HL-60 (cell line): ENCODE measurements at regions not wholly inside any gene's neighbourhood (a gene's known extent, or its start where the extent isn't known, plus 50 kb on each side); places are given as distances from the start of the nearest gene placed in this dataset.

Experiments used
- CTCF ChIP-seq: IDR thresholded peaks from one replicate; pipeline ENCODE4 v1.5.1; 2011; ENCODE audit warnings: low read length, control low read depth, inconsistent platforms; ENCODE audit not compliant: insufficient read depth
- GABPA ChIP-seq: IDR thresholded peaks from 2 replicates; pipeline ENCODE4 v1.6.1; 2012; ENCODE audit warnings: low read depth
- POLR2AphosphoS5 ChIP-seq: IDR thresholded peaks from 2 replicates; pipeline ENCODE4 v1.6.1; 2012; ENCODE audit warnings: low read depth
- REST ChIP-seq: IDR thresholded peaks from 2 replicates; pipeline ENCODE4 v1.6.1; 2012; ENCODE audit warnings: low read depth; ENCODE audit not compliant: insufficient replicate concordance

GRCh38 chr5:125143011-125143410 lies 396.6 kb upstream of the ZNF608 start:
- TF ChIP-seq CTCF = no peak
- no peak for TF ChIP-seq REST
- TF ChIP-seq POLR2AphosphoS5 = no peak
- TF ChIP-seq GABPA = no peak
